HepG2 (cell line): ENCODE measurements at regions not wholly inside any gene's neighbourhood (a gene's known extent, or its start where the extent isn't known, plus 50 kb on each side); places are given as distances from the start of the nearest gene placed in this dataset.

Experiments used
- ATAC-seq: fragments of 200-7000 bp; cut with Tn5 transposase; 3 replicates; pipeline ENCODE4 v1.9.1; 2020; ENCODE audit warnings: mild to moderate bottlenecking, moderate library complexity
- BruUV-seq: library from RNA; stranded (reverse); fragments of 400-500 nt; replicated peaks from 2 replicates; lab custom pipeline; 2021; lab: Mats Ljungman, UMichigan
- CTCF ChIA-PET: fragments of 300-600 bp; formaldehyde crosslinking; extraction: SDS; loops from one replicate; lab custom pipeline; 2021; ENCODE audit warnings: low total read pairs, inconsistent platforms, low intra/inter-chr PET ratio; lab: Yijun Ruan, JAX
- POLR2A ChIA-PET: fragments of 350-600 bp; sonication (Branson Sonifier 250); formaldehyde crosslinking; loops from one replicate; lab custom pipeline; 2020; ENCODE audit warnings: antibody characterized with exemption, inconsistent platforms; lab: Yijun Ruan, JAX
- DNase-seq: peaks from one replicate; pipeline ENCODE4 v3.0.0-alpha.2; 2015; ENCODE audit warnings: low spot score
- FAIRE-seq: peaks from 3 replicates; lab custom pipeline; 2011; peaks lifted over from hg19 to GRCh38; lab: Jason Lieb, UNC
- H2AFZ ChIP-seq: one replicate; pipeline ENCODE4 v1.6.1; 2011; ENCODE audit warnings: low read length, inconsistent platforms
- H3K27ac ChIP-seq: fragments of 300-600 bp; 3 replicates; pipeline ENCODE4 v1.8.0; 2011; ENCODE audit warnings: mixed run types, mild to moderate bottlenecking, mixed read lengths, low read length, inconsistent platforms; ENCODE audit not compliant: insufficient read depth; ENCODE audit errors: extremely low read length
- H3K27me3 ChIP-seq, 2 experiments: fragments of 200-600 bp in 1 of 2; 2 replicates in 1 of 2; 3 replicates in 1 of 2; pipeline versions ENCODE4 v1.6.0 to v1.8.0; 2011; ENCODE audit warnings: low read length in 2 of 2, mild to moderate bottlenecking in 2 of 2, moderate library complexity in 2 of 2, inconsistent platforms in 1 of 2; ENCODE audit not compliant: insufficient read depth in 2 of 2, control insufficient read depth in 1 of 2
- H3K36me3 ChIP-seq, 2 experiments: fragments of 200-600 bp in 1 of 2; replicated peaks in 1 of 2; 2 replicates in 1 of 2; 3 replicates in 1 of 2; pipeline versions ENCODE4 v1.5.1 to v1.8.0; 2011; ENCODE audit warnings: low read length in 2 of 2, inconsistent platforms in 1 of 2; ENCODE audit not compliant: insufficient read depth in 2 of 2, control insufficient read depth in 1 of 2
- H3K4me1 ChIP-seq: 2 replicates; pipeline ENCODE4 v1.5.1; 2012; ENCODE audit warnings: low read length, inconsistent platforms; ENCODE audit not compliant: insufficient read depth
- H3K4me2 ChIP-seq: 2 replicates; pipeline ENCODE4 v1.6.0; 2011; ENCODE audit warnings: low read depth, low read length, inconsistent platforms
- H3K4me3 ChIP-seq, 3 experiments: fragments of 200-600 bp in 1 of 3; sonication (generic), shearing (Covaris generic) in 1 of 3; replicated peaks in 1 of 3; 2 replicates each; pipeline ENCODE4 v1.5.1; 2011 to 2016; ENCODE audit warnings: low read length in 3 of 3, inconsistent platforms in 2 of 3, low read depth in 2 of 3, mild to moderate bottlenecking in 2 of 3, control low read depth in 1 of 3, mixed read lengths in 1 of 3; ENCODE audit not compliant: insufficient read depth in 1 of 3
- H3K79me2 ChIP-seq: one replicate; pipeline ENCODE4 v1.6.1; 2011; ENCODE audit warnings: low read length, inconsistent platforms; ENCODE audit not compliant: insufficient read depth
- H3K9ac ChIP-seq: 2 replicates; pipeline ENCODE4 v1.6.0; 2011; ENCODE audit warnings: mild to moderate bottlenecking, low read depth, low read length, inconsistent platforms; ENCODE audit not compliant: insufficient read depth
- H3K9me3 ChIP-seq: 2 replicates; pipeline ENCODE4 v1.5.1; 2012; ENCODE audit warnings: mild to moderate bottlenecking, low read length
- H4K20me1 ChIP-seq: 2 replicates; pipeline ENCODE4 v1.6.0; 2011; ENCODE audit warnings: inconsistent platforms, mild to moderate bottlenecking, low read length, moderate library complexity; ENCODE audit not compliant: insufficient read depth
- NCOA2 ChIP-seq: sonication (generic); formaldehyde crosslinking; IDR thresholded peaks from 2 replicates; pipeline ENCODE4 v1.8.0; 2022; ENCODE audit warnings: inconsistent platforms
- NFRKB ChIP-seq: fragments of 450-650 bp; IDR thresholded peaks from 2 replicates; pipeline ENCODE4 v1.6.1; 2017
- NR3C1 ChIP-seq: sonication (generic); formaldehyde crosslinking; IDR thresholded peaks from 2 replicates; pipeline ENCODE4 v1.4.0; 2020; ENCODE audit warnings: missing genetic modification reagents
- ZNF24 ChIP-seq: fragments of 450-650 bp; IDR thresholded peaks from 2 replicates; pipeline ENCODE4 v1.6.1; 2017; ENCODE audit warnings: antibody characterized with exemption, mild to moderate bottlenecking
- ZNF432 ChIP-seq: sonication (generic); formaldehyde crosslinking; IDR thresholded peaks from 2 replicates; pipeline ENCODE4 v1.5.0; 2020; ENCODE audit warnings: missing genetic modification reagents, mild to moderate bottlenecking, borderline replicate concordance
- ZNF44 ChIP-seq: sonication (generic); formaldehyde crosslinking; IDR thresholded peaks from 2 replicates; pipeline ENCODE4 v1.5.1; 2020; ENCODE audit warnings: mild to moderate bottlenecking, missing genetic modification reagents
- ZNF567 ChIP-seq: sonication (generic); formaldehyde crosslinking; IDR thresholded peaks from 2 replicates; pipeline ENCODE4 v1.8.1; 2023; ENCODE audit warnings: mild to moderate bottlenecking, missing genetic modification reagents, borderline replicate concordance
- ZXDC ChIP-seq: sonication (generic); formaldehyde crosslinking; IDR thresholded peaks from 2 replicates; pipeline ENCODE4 v1.5.0; 2020; ENCODE audit warnings: mild to moderate bottlenecking, missing genetic modification reagents
- WGBS: methylation state at CpG from one replicate; pipeline ENCODE4 v1.1.6; 2017; ENCODE audit warnings: low lambda C conversion rate; 5-methylcytosine and 5-hydroxymethylcytosine counted together
- in situ Hi-C: cut with HindIII; loops from 2 replicates; pipeline ENCODE4 v1.10.0; 2017; ENCODE audit warnings: low pct_unique_long_range_greater_than_20kb; ENCODE audit not compliant: extremely low pct_ligation_motif_present
- intact Hi-C: fragments of 100-400 bp; cut with micrococcal nuclease; formaldehyde crosslinking; loops from one replicate; pipeline ENCODE4 v1.10.0; 2022; ENCODE audit not compliant: unreplicated experiment
- TF ChIP-seq, protein P1 (sequence below): sonication (generic); formaldehyde crosslinking; IDR thresholded peaks from 2 replicates; pipeline ENCODE4 v1.4.0; 2020; ENCODE audit warnings: missing genetic modification reagents, borderline replicate concordance
- TF ChIP-seq, protein P2 (sequence below): sonication (generic); formaldehyde crosslinking; conservative IDR thresholded peaks from 2 replicates; pipeline ENCODE4 v1.4.0; 2020; ENCODE audit warnings: mild to moderate bottlenecking, missing genetic modification reagents, moderate library complexity

DNA sequence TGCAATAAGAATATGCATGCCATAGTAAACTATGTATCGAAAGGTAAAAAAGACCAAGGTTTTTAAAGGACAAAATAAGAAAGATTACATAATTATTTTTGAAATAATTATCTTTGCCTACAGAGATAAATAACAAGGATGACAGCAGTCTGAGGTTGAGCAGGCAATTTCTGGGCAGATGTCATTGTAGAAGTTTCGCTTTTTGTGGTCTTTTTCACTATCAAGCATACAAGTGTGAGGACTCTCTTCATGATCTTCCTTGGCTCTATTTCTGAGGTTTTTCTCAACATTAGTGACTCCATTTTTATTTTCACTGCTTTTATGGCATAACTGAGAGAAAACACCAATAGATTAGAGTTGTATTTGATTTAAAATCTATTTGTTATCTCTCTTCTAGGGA lies 1337.9 kb upstream of the EPHA6 start:
- no peaks in the 10 kb centered on the region for H4K20me1 ChIP-seq
- no TSS peak for BruUV-seq
- POLR2A ChIA-PET, result no interaction called here
- no peak overlapping the region for H3K4me2 ChIP-seq
- DNase-seq, result no peak
- in situ Hi-C loops (no loop called here), intact Hi-C loops (no loop called here)
- H3K79me2 ChIP-seq, result no peaks in the 10 kb centered on the region
- no peak for FAIRE-seq
- no peaks in the 10 kb centered on the region for H3K36me3 ChIP-seq
- H3K4me1 ChIP-seq, result no peaks in the 10 kb centered on the region
- H3K9me3 ChIP-seq, result no peaks in the 10 kb centered on the region
- no peak for ATAC-seq
- no peak for TF ChIP-seq NCOA2 (CRISPR knock-in tag)
- TF ChIP-seq ZNF44 (CRISPR knock-in tag), result no peak
- TF ChIP-seq ZNF24, result no peak
- no peak for TF ChIP-seq ZXDC (CRISPR knock-in tag)
- TF ChIP-seq ZNF567, result no peak
- TF ChIP-seq, protein P1, sequence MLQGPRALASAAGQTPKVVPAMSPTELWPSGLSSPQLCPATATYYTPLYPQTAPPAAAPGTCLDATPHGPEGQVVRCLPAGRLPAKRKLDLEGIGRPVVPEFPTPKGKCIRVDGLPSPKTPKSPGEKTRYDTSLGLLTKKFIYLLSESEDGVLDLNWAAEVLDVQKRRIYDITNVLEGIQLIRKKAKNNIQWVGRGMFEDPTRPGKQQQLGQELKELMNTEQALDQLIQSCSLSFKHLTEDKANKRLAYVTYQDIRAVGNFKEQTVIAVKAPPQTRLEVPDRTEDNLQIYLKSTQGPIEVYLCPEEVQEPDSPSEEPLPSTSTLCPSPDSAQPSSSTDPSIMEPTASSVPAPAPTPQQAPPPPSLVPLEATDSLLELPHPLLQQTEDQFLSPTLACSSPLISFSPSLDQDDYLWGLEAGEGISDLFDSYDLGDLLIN (CRISPR knock-in tag), result no peak
- TF ChIP-seq, protein P2, sequence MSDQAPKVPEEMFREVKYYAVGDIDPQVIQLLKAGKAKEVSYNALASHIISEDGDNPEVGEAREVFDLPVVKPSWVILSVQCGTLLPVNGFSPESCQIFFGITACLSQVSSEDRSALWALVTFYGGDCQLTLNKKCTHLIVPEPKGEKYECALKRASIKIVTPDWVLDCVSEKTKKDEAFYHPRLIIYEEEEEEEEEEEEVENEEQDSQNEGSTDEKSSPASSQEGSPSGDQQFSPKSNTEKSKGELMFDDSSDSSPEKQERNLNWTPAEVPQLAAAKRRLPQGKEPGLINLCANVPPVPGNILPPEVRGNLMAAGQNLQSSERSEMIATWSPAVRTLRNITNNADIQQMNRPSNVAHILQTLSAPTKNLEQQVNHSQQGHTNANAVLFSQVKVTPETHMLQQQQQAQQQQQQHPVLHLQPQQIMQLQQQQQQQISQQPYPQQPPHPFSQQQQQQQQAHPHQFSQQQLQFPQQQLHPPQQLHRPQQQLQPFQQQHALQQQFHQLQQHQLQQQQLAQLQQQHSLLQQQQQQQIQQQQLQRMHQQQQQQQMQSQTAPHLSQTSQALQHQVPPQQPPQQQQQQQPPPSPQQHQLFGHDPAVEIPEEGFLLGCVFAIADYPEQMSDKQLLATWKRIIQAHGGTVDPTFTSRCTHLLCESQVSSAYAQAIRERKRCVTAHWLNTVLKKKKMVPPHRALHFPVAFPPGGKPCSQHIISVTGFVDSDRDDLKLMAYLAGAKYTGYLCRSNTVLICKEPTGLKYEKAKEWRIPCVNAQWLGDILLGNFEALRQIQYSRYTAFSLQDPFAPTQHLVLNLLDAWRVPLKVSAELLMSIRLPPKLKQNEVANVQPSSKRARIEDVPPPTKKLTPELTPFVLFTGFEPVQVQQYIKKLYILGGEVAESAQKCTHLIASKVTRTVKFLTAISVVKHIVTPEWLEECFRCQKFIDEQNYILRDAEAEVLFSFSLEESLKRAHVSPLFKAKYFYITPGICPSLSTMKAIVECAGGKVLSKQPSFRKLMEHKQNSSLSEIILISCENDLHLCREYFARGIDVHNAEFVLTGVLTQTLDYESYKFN (CRISPR knock-in tag), result no peak
- no peak for TF ChIP-seq NR3C1 (CRISPR knock-in tag)
- no peak for TF ChIP-seq NFRKB
- TF ChIP-seq ZNF432 (CRISPR knock-in tag), result no peak
- H3K9ac ChIP-seq, result no peak overlapping the region
- no peak overlapping the region for H3K4me3 ChIP-seq
- H3K27me3 ChIP-seq, result no peaks in the 10 kb centered on the region
- CTCF ChIA-PET, result no interaction called here
- H3K27ac ChIP-seq, result no peak overlapping the region
- H2AFZ ChIP-seq, result no peak overlapping the region
- 8% methylated on average over 2 of the region's 2 CpGs for WGBS
